Brain microvascular endothelial cell (primary cell): ENCODE measurements at regions not wholly inside any gene's neighbourhood (a gene's known extent, or its start where the extent isn't known, plus 50 kb on each side); places are given as distances from the start of the nearest gene placed in this dataset.
A peak's percentile ranks its signal among the peaks of the same experiment; 100 is the strongest.

ENCODE experiments used
- DNase-seq: peaks from one replicate; pipeline ENCODE4 v3.0.0-alpha.2; 2020
- H3K27ac ChIP-seq: fragments of 250-450 bp; sonication (Bioruptor Pico); 2 replicates; pipeline ENCODE4 v1.5.1; 2020; ENCODE audit warnings: mild to moderate bottlenecking, moderate library complexity
- H3K27me3 ChIP-seq: fragments of 250-450 bp; sonication (Bioruptor Pico); replicated peaks from 2 replicates; pipeline ENCODE4 v1.5.1; 2020; ENCODE audit warnings: mild to moderate bottlenecking
- H3K36me3 ChIP-seq: fragments of 250-450 bp; sonication (Bioruptor Pico); replicated peaks from 2 replicates; pipeline ENCODE4 v1.5.1; 2020; ENCODE audit warnings: mild to moderate bottlenecking
- H3K4me3 ChIP-seq: 2 replicates; pipeline ENCODE4 v1.5.1; 2011; ENCODE audit warnings: low read depth, mild to moderate bottlenecking, control low read depth, low read length, moderate library complexity
- in situ Hi-C: cut with HindIII; loops from 2 replicates; pipeline ENCODE4 v1.10.0; 2017; ENCODE audit warnings: low sequenced_read_pairs, low pct_ligation_motif_present
- TF ChIP-seq, protein P1 (sequence below): IDR thresholded peaks from 2 replicates; pipeline ENCODE4 v1.5.1; 2011; ENCODE audit warnings: low read depth, mild to moderate bottlenecking, moderate library complexity, low read length, control low read depth, inconsistent platforms; ENCODE audit errors: missing control alignments

DNA sequence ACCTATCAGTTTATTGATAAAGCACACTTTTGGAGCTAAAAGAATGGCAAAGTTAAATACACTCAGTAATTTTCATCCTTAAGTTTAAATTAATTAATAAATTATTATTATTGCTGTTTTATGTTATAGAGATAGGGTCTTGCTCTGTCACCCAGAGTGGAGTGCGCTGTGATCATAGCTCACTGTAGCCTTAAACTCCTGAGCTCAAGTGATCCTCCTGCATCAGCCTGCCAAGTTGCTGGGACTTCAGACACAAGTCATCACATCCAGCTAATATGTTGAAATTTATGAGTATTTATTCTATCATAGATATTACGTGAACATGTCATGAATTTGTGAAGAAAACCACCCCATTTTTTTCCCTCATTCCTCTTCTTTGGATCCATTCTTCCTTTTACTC lies 64.2 kb downstream of the GJA1 start:
- DNase-seq: no peak
- in situ Hi-C loops: no loop called here
- H3K4me3 ChIP-seq: no peak overlapping the region
- H3K36me3 ChIP-seq: no peaks in the 10 kb centered on the region
- TF ChIP-seq, protein P1, sequence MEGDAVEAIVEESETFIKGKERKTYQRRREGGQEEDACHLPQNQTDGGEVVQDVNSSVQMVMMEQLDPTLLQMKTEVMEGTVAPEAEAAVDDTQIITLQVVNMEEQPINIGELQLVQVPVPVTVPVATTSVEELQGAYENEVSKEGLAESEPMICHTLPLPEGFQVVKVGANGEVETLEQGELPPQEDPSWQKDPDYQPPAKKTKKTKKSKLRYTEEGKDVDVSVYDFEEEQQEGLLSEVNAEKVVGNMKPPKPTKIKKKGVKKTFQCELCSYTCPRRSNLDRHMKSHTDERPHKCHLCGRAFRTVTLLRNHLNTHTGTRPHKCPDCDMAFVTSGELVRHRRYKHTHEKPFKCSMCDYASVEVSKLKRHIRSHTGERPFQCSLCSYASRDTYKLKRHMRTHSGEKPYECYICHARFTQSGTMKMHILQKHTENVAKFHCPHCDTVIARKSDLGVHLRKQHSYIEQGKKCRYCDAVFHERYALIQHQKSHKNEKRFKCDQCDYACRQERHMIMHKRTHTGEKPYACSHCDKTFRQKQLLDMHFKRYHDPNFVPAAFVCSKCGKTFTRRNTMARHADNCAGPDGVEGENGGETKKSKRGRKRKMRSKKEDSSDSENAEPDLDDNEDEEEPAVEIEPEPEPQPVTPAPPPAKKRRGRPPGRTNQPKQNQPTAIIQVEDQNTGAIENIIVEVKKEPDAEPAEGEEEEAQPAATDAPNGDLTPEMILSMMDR: no peak
- H3K27ac ChIP-seq: no peak overlapping the region
- H3K27me3 ChIP-seq: no peaks in the 10 kb centered on the region

DNA sequence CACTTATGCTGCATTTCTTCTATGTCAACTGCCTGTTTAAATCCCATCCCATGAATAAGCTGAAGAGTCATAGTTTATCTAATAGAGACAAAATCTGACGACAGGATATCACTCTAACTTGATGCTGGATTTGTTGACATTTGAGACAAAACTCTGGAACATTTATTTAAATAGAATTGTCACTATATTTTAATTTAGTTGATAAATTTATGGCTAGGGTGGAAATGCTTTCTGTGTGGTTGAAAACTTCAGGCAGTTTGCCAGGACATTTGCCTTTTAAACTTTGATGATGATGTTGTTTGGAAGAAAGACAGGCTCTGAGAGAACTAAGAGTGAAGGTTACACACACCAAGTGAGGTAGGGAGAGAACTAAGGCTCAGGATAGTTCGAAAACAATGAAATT lies 68.1 kb downstream of the GJA1 start:
- in situ Hi-C loops: no loop called here
- peak overlapping the region; percentile 83 for H3K27ac ChIP-seq
- no peaks in the 10 kb centered on the region for H3K36me3 ChIP-seq
- no peak overlapping the region for H3K4me3 ChIP-seq
- H3K27me3 ChIP-seq: no peaks in the 10 kb centered on the region
- DNase-seq: no peak
- TF ChIP-seq, protein P1: no peak

DNA sequence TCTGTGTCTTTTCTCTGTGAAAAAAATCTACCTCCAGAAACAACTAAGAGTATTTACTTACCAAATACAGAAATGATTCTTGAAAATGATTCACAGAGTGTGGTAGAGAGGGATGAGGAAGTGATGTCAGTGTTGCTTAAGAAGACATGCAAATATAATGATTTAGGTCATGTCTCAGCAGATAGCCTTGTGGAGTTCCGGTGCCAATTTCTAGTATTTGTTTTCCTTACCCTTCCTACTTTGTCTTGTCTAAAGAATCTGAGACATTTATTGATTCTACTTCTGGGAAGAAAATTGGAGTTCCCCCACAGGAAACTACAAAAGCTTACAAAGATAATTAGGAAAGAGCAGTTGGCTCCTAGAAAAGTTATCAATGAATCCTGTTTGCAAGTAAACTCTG lies 68.8 kb downstream of the GJA1 start:
- in situ Hi-C loops: no loop called here
- TF ChIP-seq, protein P1: no peak
- peak; percentile 80 for DNase-seq
- H3K27me3 ChIP-seq: no peaks in the 10 kb centered on the region
- H3K27ac ChIP-seq: peak overlapping the region; percentile 83
- no peaks in the 10 kb centered on the region for H3K36me3 ChIP-seq
- H3K4me3 ChIP-seq: no peak overlapping the region

DNA sequence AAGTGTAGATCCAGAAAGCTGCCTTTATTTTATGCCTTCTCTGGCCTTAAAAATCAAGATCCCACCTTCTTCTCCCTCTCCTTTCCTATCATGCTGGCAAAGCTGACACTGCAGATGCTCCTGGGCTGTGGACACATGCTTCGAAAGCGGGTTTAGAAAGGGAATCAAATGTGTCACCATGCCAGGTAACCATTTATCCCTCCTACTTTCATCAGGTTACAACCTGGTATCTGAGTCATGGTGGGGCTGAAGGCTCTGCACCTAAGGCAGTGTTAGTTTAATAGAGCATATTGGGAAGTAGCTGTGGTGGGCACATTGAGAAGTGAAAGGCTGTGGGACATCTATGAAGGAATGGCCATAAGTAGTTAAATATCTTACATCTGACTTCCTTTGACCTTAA lies 69.8 kb downstream of the GJA1 start:
- in situ Hi-C loops: no loop called here
- H3K4me3 ChIP-seq: no peak overlapping the region
- H3K27ac ChIP-seq: no peak overlapping the region
- TF ChIP-seq, protein P1: no peak
- H3K27me3 ChIP-seq: no peaks in the 10 kb centered on the region
- DNase-seq: no peak
- no peaks in the 10 kb centered on the region for H3K36me3 ChIP-seq

DNA sequence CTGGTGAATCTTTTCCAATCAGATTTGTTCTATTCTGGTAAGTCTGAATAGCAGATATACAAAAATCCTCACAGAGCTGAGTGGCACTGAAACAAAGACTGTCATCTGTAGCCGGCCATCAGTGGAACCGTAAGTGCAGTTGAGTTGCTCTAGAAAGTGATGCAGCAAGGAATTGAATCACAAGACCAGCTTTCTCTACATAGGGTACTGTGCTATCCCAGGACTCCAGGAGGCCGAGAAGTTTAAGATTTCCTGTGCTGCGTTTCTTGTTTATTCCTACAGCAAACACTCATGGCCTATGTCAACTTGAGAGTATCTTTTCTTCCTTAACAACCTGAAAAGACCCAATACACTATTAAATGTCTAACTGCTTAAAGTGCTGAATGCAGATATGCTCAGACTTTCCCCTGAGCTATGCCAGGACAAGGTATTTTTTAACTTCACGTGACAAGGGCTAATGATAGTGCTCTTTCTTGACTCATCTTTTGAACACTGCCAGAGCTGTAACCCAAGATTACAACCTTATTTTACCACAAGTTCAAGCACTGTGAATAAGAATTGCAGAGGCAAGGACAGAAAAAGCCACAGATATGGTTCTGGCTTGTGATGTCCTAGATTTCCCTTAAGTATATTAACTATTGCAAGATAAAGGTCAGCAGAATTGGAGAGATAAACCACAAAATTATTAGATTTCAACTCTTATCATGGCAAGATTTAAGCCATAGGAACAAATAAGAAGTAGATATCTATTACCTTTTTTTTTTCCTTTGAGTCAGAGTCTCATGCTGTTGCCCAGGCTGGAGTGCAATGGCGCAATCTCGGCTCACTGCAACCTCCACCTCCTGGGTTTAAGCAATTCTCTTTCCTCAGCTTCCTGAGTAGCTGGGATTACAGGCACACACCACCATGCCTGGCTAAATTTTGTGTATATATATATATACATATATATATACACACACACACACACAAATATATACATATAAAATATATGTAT lies 71.6 kb downstream of the GJA1 start:
- in situ Hi-C loops: no loop called here
- peak; percentile 68 for DNase-seq
- H3K27ac ChIP-seq: peak overlapping the region; percentile 53
- no peaks in the 10 kb centered on the region for H3K27me3 ChIP-seq
- H3K36me3 ChIP-seq: no peaks in the 10 kb centered on the region
- TF ChIP-seq, protein P1: no peak
- no peak overlapping the region for H3K4me3 ChIP-seq
